HG03457 (cell line): ENCODE measurements at regions not wholly inside any gene's neighbourhood (a gene's known extent, or its start where the extent isn't known, plus 50 kb on each side); places are given as distances from the start of the nearest gene placed in this dataset.

ENCODE experiments used
- ATAC-seq: cut with Tn5 transposase; IDR thresholded peaks from one replicate; pipeline ENCODE4 v1.9.1; 2021; ENCODE audit warnings: moderate number of reproducible peaks; ENCODE audit not compliant: unreplicated experiment

DNA sequence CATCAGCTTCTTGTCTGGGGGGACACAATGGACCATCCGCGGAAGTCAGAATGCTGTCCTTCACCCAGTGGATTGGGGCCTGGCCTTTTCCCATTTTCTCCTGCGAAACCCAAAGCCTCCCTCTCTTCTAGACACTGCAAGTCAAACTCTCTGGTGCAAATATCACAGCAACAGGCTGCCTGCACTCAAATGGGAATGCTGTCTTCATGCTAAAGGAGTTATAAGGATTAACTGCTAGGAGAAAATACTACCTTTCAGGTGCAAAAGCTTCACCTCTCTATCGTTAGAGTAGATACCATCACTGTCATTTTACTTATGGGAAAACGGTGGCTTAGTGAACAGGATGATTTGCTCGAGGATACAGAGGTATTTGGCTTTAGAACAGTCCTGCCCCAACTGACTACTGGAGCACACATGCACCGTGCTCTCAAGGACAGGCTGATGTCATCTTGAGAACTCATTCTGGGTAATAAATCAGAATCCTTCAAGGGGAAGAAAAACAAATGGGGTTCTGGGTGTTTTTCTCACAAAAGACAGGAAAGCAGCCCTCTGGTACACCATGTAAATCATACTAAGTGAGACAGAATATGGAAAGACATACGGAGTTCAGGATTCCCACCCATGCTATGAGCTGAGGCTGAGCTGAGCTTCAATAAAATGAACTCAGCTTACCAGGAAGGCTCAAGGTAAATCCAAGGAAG is 100.9 kb downstream of the SAMD9 start:
- ATAC-seq, result no peak

DNA sequence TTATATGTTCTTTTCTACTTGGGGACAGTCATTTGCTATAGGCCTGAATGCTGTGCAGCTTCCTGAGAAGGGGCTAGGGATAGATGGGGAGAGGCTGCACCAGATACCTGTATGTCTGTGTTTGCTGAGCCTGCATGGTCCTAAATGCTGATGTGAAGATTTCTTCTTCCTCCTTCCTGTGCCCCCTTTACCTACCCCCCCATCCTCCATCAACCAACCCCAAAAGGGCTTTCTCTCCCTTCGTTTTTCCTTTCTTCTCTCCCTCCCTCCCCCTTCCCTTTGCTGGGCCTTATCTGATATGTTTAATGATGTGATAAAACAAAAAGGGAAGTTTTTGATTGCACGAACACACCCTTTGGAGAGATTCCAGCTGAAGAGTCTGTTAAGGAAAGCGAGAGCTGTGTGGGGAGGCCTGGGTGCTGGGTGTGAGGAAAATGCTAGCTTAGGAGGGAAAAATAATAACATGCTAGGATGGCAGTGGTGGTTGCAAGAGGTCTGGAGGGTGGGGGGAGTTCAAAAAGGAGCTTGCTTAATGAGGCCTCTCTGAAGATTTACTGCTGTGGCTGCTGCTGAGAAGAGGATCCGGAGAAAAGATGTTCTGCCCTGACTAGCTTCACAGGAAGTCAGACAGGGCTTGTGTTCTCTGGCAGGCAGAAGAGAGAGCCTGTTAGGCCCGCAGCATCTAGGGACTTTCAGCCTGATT is 101.8 kb downstream of the SAMD9 start:
- no peak for ATAC-seq

DNA sequence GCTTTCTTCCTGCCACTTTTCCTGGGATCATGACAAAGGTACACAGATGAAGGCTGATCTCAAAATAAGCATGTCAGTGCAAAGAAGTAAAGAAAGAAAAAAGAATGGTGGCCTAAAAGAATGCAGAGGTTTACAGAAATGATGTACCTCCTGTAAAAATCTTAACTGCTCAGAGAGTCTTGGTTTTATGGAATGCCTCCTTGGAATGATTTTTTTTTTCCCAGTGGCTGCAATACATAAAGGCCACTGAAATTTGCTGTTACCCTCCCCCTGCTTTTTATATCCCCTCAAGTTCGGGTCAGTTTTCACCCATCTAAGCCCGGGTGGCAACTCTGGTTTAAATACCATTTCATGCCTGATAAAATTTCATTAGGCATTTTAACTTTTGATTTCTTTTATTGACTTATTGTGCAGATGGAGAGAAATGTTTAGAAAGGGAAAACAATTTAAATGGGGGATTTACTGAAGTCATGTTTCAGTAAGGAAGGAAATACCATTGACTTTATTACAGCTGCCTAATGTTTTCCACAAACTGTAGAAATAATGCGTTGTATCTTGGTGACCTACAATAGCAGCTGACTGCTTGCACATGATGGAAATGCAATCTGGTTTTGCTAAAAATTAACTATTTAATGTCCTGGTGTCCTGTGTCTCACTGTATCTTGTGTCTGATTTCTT is 102.5 kb downstream of the SAMD9 start:
- ATAC-seq, result no peak

DNA sequence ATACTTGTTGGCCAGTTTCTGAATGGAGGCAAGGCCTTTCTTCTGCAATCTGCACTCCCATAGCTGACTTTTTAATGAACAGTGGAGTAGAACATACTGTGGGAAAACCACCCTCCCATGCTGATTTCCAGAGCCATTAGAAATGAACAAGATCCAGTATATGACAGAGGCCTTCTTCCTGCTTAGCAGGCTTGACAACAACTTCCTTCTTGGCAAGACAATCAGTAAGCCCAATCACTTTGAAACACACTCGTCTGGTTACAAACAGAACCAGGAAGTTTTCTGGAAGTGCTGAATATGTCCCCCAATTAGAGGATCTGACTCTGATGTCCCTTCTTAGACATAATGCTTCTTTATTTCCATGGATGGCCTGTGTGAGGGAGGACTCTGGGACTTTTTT is 103.4 kb downstream of the SAMD9 start:
- ATAC-seq, result no peak

DNA sequence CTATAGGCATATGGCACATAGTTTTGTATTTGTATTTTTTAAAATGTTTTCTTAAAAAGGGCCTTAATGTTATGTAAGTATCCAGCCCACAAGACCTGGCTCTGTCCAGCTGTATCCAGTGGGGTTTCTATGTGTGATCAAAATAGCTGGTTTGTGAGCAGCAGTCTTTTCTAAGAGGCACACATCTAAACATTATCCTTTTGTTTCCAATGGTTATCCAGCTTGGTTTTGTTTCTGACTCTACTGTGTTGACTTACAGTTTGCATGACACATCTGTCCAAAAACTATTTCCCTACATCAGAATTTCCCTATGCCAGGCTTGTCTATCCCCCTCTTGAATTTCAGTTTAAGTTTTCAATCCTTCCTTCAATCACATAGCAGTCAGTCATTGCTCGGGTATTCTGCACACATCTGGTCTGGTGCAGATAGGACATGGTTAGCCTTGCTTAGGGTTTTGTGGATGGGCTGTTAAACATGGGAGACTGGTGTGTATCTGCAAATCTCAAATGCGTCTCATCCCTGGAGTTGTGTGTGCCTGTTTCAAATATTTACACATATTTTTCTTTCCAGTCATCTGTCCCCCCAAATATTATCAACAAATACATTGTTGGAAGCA is 104.2 kb downstream of the SAMD9 start:
- ATAC-seq, result no peak

DNA sequence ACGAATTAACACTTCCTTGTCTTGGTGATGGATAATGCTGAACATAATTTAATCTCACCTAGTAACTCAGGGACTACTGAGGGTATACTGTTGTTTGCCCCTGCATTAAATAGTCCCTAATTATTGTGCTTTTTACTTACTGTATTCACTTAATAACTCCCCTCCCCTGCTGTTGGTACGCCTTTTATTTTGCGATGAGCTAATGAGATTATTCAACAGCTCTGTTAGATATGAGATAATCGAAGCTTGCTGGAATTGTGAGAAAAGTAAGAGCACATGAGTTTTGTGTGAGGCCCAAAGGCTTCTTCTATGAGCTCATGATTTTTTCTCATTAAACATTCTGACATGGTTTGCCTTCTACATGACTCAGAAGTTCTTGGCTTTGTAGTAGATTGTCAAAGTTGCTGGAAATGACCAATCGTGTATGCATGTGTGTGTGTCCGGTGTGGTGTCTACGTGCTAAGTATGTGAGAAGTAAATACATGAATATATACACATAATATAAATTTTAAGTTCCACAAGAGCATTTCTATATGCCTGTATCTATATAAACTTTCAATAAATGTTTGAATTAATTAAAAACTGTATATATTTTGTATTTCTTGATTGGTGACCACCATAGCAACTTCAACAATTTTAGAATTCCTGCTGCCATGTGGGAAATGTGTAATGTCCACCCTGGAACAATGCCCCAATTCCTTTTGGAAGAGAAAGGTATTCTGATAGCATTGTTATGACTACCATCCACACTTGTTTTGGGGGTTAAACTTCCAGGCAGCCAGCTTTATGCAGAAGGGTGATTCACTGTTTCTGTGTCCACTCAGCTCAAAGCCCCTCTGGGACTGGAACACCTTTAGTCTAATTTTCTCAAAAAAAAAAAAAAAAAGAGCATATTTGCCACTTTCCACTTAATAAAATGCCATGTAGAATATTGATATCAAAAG is 106.2 kb downstream of the SAMD9 start:
- ATAC-seq, result no peak

DNA sequence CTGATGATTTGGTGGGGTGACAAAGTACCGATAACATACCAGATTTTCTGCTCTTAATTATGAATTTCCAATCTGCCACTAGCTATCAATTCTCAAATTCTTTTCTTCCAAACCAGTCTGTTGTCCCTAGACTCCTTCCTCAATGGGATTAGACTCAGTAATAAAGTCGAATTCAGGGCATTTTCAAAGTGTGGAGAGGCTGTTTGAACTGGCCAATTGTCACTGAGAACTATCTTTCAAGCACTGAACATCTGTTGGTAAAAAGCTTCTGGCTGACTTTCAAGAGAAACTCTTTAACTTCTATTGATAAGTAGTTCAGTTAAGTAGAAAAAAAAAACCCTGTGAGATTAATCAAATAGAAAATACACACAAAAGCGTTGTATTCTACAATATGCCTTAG is 108.9 kb downstream of the SAMD9 start:
- no peak for ATAC-seq

DNA sequence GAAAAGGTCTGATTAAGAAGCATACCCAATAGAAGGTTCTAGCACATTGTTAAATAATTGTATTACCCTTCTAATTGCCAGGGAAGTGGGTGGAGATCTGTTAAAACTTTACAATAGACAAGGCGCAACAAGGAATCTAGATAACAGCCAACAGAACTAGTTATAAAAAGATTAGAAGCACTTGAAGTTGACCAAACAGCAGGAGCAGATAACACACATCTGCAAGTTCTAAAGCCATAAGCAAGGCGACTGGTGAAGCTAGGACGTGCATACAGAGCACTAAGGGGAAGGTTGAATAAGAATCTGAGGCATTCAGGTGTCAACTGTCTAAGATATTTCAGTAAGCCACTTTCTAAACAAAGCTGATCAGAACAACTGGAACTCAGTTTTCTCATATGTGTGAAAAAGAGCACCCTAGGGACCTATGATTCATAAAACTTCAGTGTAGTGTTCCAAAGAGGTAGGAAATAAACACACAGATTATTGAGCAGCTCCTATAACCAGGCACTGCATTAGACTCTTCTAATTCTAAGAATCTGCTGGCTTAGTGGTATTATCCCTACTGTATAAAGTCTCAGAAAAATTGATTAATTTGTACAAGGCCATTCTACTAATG is 111.2 kb downstream of the SAMD9 start:
- no peak for ATAC-seq

DNA sequence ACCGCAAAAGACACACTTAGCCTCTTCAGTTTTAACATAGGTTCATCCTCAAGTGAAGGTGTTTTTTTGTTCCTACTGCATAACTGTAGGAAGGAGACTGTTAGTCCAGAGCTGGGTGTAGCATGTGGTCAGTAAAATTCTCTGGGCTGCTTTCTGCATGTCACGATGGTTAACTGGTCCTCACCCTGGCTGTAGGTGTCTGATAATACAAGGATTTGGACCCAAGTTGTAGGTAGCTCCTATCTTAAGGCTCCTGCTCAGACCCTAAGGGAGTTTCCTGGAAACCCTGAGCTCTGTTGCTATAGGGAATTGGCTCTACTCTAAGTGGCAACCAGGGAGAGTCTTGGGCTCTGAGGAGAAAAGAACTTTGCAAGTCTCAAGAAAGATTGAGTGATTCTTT is 112.9 kb downstream of the SAMD9 start:
- ATAC-seq, result no peak

DNA sequence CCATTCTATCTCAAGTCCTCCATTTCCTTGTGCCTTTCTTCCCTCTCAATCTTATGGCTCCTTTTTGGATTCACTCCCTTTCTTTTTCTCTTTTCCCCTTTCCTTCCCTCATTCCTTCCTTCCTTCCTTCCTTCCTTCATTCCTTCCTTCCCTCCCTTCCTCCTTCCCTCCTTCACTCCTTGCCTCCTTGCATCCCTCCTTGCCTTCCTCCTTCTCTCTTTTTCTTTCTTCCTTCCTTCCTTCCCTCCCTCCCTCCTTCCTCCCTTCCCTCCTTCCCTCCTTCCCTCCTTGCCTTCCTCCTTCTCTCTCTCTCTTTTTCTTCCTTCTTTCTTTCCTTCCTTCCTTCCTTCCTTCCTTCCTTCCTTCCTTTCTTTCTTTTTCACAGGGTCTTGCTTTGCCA is 120.1 kb downstream of the SAMD9 start:
- no peak for ATAC-seq

DNA sequence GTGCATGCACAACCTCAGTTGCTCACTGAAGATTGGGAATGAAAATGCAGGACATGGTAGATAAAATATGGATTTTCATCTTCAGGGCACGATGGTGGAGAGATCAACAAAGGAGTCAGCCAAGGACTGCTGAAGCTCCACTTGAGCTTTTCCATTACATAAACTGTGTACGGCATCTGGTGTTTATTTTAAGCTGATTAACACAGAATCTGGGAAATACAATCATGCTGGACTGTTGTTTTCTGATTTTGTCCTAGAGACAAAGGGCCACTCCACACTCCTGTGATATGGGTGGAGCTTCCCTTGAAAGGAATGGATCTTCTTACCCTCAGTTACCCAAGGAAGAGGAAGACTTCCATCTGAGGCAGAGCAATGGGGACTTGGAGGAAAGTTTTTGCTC is 120.6 kb downstream of the SAMD9 start:
- no peak for ATAC-seq

DNA sequence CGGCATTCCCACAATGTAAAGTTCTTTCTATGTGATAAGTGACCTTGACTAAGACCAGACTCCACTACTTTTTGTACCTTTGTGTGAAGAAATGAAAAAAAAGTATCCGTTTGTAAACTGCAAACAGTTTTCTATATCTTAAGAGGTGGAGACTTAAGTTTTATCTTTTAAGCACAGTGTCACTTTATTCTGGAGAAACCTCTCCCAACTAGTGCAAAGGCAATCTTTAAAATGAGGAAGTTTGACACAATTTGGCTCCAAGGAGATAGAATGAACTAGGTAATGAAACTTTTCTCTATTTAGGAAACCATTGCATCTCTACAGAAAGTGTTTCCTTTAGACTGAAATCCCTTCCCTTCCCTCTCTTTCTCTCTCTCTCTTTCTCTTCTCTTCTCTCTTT is 122.9 kb downstream of the SAMD9 start:
- ATAC-seq, result no peak

DNA sequence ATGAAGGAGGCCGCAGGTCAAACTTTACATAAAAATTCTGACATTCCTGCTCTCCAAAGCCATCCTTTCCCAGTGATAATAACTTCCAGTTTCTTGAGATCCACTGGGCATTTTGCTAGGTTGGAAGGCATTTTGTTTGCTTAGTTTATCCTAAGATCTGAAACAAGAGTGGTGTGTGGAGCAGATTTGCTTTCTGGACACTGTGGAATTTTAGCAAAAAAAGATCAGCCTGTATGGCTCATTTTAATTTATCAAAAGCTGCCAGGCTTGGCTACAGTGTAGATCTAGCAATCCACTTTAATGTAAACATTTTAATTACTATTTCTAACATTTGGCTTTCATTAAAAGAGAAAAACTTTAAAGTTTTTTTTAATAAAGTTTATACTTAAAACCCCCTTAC is 124.8 kb downstream of the SAMD9 start:
- ATAC-seq, result no peak

DNA sequence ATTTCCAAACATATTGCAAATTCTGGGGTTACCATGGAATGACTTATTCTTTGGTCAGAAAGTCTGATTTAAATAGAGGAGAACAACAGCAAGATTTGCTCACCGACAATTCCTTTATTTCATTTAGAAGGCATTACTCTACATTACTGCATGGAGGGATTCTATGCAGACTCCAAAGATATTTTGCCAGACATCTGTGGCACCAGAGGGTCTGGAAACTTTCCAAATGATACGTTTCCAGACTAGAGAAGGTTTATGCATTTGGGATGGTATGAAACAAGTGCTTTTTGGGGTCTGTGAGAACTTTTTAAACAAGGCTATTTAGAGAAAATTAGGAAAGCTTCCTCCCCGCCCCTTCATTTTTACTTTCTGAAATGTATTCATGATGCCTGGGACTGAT is 125.3 kb downstream of the SAMD9 start:
- ATAC-seq, result no peak

DNA sequence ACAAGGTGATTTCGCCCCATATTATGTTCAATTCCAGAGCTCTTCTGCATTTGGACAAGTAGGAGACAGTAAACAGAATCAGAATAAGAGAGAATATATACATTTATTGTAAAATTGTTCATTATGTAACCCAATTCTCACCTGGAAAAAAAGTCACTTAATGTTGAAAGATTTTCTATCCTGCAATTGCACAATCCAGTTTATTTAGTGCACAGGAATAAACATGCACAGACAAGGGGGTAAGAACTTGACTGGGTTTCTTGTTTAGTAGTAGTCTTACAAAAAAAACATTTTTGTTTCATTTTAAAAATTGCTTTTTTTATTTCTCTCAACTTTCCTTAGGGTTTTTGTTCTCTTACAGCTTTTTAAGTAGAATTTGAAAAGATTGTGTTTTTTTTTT is 126.6 kb downstream of the SAMD9 start:
- no peak for ATAC-seq

DNA sequence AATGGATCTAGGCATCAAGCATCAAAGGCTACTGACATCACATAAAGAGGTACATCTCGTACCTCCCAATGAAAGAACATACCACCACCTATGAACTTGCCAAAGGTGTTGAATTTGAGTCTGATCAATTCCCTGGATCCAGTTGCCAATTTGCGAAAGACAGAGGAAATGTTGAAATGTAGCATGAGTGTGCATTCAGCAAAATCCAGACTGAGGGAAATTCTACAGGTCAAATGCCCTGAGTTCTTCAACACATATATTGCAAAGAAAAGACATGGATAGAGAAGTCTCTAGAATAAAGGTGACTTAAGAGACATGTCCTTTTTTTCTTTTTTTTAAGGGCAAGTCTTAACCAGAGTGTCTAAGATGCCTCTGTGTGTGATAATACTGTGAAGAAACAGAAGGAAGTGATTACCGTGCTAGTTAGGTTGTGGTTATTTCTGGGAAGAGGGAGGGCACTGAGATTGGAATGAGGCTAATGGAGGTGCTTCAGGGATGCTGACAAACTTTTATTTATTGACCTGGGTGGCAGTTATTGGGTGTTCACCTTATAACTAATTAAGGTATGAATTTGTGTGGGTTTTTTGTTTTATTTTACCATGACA is 128.7 kb downstream of the SAMD9 start:
- no peak for ATAC-seq

DNA sequence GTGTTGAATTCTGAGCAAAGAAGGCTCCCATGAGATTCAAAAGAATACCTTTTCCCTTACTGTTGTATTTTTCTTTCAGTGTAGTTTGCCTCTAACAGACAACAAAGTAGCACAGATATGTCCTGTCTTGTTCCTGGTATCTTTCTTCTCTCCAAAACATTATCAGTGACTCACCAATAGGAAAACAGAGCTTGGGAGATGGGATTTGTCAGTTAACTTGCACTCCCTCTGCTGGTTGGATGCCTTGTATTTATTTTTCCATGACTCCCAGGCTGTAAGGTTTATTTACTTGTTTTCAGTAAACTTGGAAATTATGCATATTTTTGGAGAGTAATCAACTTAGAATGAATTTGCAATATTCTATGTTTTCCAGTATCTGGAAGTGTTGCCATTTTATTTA is 129.7 kb downstream of the SAMD9 start:
- ATAC-seq, result no peak

DNA sequence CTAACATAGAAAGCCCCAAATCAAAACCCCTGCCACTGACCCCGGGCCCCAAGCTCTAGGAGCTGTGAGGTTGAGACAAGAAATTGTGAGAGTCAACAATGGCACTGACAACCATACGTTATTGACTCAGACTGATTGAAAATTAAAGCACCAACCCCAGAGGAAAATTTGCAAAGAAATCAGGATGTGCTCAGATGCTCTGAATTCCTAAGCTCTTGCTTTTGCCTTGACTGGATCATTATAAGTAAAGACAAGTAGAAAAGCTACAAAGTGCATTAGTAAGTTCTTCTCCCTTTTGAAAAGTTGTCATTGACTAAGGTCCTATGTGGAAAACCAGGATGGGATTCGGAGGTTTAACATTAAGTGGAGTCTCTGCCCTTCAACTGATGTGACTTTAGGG is 130.2 kb downstream of the SAMD9 start:
- ATAC-seq, result no peak

DNA sequence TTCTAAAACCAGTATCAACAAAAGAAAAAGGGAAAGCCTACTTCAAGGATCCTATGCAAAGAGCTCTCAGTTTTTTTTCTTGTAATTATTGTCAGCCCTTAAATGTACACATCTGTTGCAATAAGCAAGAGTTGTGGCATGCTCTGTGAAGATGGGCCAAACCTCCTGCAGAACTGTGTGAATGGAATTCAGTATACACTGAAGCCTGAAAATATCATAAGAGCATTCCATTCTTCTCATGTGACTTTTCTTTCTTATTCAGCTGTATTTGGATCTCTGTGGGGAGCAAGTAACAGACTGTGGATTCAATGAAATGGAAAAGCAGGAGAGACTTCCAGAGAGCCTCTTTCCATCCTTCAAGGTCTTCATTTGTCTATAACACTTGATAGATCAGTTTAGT is 130.7 kb downstream of the SAMD9 start:
- ATAC-seq, result no peak

DNA sequence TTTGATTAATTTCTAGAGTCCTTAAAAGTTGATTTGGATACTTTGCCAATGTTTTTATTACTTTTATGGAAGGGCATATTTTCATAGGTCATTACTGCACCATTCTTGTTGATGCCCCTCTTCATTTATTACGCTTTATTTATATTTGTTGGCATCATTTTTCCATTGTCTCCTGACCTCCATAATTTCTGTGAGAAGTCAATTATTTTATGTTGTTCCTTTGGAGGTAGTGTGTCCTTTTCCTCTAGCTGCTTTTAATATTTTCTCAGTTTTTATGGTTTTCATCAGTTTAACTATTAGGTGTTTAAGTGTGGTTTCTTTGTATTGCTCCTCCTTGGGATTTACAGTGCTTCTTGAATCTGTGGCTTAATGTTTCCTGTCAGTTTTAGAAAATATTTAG is 134.9 kb downstream of the SAMD9 start:
- ATAC-seq, result no peak
